ENCODE measurements at regions not wholly inside any gene's neighbourhood (a gene's known extent, or its start where the extent isn't known, plus 50 kb on each side); places are given as distances from the start of the nearest gene placed in this dataset.

DNA sequence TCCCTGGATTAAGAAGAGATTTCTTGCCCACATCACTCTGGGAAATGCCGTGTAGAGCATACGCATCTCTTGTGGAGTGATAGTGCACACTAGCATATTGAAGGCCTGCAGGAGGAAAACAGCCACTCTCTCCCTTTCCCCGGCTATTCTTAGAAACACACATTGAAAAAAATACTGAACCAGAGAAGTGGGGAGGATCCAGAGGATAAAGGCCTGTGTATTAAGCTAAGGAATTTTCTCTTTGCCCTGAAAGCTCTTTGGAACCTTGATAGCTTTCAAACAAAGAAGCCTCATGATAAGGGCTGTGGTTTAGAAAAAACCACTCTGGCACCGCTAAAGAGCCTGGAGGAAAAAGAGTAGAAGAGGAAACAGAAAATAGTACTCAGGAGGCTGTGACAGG is 386.1 kb upstream of the NBEA start:
- Histone ChIP-seq H3K27me3 (ENCODE audit: insufficient read depth, low read depth) (no peaks in the 10 kb centered on the region), H4K20me1 (ENCODE audit: insufficient read depth) (no peaks in the 10 kb centered on the region), H3K9me3 (ENCODE audit: insufficient read depth, low read depth) (no peaks in the 10 kb centered on the region), H3K27ac (no peak overlapping the region), H3F3A (ENCODE audit: insufficient read depth, low read depth) (no peaks in the 10 kb centered on the region), H3K9me2 (ENCODE audit: insufficient read depth) (no peaks in the 10 kb centered on the region), H2AFZ (no peak overlapping the region), H3K4me1 (replicated peaks; ENCODE audit: insufficient read depth) (no peaks in the 10 kb centered on the region), H3K4me2 (no peak overlapping the region), H3K4me3 (no peak overlapping the region), H3K79me2 (ENCODE audit: low read depth) (no peaks in the 10 kb centered on the region), H3K36me3 (ENCODE audit: low read depth) (no peaks in the 10 kb centered on the region)
- POLR2A ChIA-PET (ENCODE audit: unreplicated experiment) = no interaction called here
- CTCF ChIA-PET = interaction anchor here (0.6 kb wide), 1 partner anchor 93 kb away, joined by 4 read pairs; no protein-coding TSS in a partner anchor
- TF ChIP-seq, protein P1, sequence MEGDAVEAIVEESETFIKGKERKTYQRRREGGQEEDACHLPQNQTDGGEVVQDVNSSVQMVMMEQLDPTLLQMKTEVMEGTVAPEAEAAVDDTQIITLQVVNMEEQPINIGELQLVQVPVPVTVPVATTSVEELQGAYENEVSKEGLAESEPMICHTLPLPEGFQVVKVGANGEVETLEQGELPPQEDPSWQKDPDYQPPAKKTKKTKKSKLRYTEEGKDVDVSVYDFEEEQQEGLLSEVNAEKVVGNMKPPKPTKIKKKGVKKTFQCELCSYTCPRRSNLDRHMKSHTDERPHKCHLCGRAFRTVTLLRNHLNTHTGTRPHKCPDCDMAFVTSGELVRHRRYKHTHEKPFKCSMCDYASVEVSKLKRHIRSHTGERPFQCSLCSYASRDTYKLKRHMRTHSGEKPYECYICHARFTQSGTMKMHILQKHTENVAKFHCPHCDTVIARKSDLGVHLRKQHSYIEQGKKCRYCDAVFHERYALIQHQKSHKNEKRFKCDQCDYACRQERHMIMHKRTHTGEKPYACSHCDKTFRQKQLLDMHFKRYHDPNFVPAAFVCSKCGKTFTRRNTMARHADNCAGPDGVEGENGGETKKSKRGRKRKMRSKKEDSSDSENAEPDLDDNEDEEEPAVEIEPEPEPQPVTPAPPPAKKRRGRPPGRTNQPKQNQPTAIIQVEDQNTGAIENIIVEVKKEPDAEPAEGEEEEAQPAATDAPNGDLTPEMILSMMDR (conservative IDR thresholded peaks at IDR 0.05) = no peak
- no peak for TF ChIP-seq EZH2 (IDR thresholded peaks at IDR 0.05; ENCODE audit: low read depth)
- DNase-seq = no peak
- intact Hi-C loops (cut with micrococcal nuclease; ENCODE audit: unreplicated experiment) = no loop called here
- BruUV-seq (replicated peaks) = no TSS peak

DNA sequence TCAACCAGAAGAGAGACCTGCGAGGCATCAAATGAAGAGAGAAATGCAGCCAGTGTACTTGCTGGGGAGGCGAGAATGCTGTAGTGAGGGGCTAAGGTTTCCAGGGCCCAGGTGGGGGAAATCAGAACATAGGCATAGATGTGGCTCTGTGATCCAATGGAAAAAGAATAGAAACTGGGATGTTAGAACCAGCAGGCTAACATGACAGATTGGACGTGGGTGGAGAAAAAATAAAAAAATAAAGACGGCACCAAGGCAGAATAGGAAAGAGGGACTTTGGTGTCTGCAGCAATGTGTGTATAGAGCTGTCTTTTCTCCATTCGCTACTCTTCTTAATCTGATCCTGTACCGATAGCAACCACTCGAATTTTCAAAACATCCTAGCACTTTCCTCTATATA is 381.0 kb upstream of the NBEA start:
- H4K20me1 ChIP-seq (ENCODE audit: insufficient read depth) = no peaks in the 10 kb centered on the region
- no peaks in the 10 kb centered on the region for H3K9me3 ChIP-seq (ENCODE audit: insufficient read depth, low read depth)
- H3K9me2 ChIP-seq (ENCODE audit: insufficient read depth) = no peaks in the 10 kb centered on the region
- H3K4me3 ChIP-seq = no peak overlapping the region
- no TSS peak for BruUV-seq (replicated peaks)
- CTCF ChIA-PET = no interaction called here
- no peaks in the 10 kb centered on the region for H3K4me1 ChIP-seq (replicated peaks; ENCODE audit: insufficient read depth)
- no peaks in the 10 kb centered on the region for H3K27me3 ChIP-seq (ENCODE audit: insufficient read depth, low read depth)
- no peaks in the 10 kb centered on the region for H3K79me2 ChIP-seq (ENCODE audit: low read depth)
- TF ChIP-seq, protein P1 (conservative IDR thresholded peaks at IDR 0.05) = no peak
- TF ChIP-seq EZH2 (IDR thresholded peaks at IDR 0.05; ENCODE audit: low read depth) = no peak
- intact Hi-C loops (cut with micrococcal nuclease; ENCODE audit: unreplicated experiment) = no loop called here
- H3K4me2 ChIP-seq = no peak overlapping the region
- DNase-seq = no peak
- H2AFZ ChIP-seq = no peak overlapping the region
- no peak overlapping the region for H3K27ac ChIP-seq
- no peaks in the 10 kb centered on the region for H3F3A ChIP-seq (ENCODE audit: insufficient read depth, low read depth)
- POLR2A ChIA-PET (ENCODE audit: unreplicated experiment) = no interaction called here
- no peaks in the 10 kb centered on the region for H3K36me3 ChIP-seq (ENCODE audit: low read depth)

DNA sequence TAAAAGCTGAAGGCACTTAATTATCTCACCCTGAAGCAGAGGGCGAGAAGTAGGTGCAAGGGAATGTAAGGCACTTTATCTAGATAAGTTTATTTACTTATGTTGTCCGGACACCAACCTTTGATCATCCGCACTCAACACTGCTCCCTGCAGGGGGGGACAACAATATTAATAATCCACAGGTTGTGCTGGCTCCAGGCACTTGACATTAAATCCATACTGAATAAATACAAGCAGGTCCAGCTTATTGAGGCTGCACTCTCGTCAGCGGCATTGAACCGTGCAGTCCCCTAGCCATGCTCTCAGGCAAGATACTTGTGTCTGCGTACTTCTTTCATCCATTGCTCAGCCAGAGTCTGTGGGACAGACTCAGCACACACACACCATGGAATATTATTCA is 374.5 kb upstream of the NBEA start:
- H3K9me3 ChIP-seq (ENCODE audit: insufficient read depth, low read depth) = no peaks in the 10 kb centered on the region

More for the DNA sequence above, 374.5 kb upstream of the NBEA start:
- no peaks in the 10 kb centered on the region for H3K4me1 ChIP-seq (replicated peaks; ENCODE audit: insufficient read depth)
- no peak overlapping the region for H3K4me3 ChIP-seq
- H3K79me2 ChIP-seq (ENCODE audit: low read depth) = no peaks in the 10 kb centered on the region
- ChIA-PET POLR2A (ENCODE audit: unreplicated experiment) (no interaction called here), CTCF (no interaction called here)
- H3F3A ChIP-seq (ENCODE audit: insufficient read depth, low read depth) = no peaks in the 10 kb centered on the region
- H2AFZ ChIP-seq = no peak overlapping the region
- H3K4me2 ChIP-seq = no peak overlapping the region
- DNase-seq = no peak
- H3K27me3 ChIP-seq (ENCODE audit: insufficient read depth, low read depth) = no peaks in the 10 kb centered on the region
- H3K9me2 ChIP-seq (ENCODE audit: insufficient read depth) = no peaks in the 10 kb centered on the region
- H3K36me3 ChIP-seq (ENCODE audit: low read depth) = no peaks in the 10 kb centered on the region
- intact Hi-C loops (cut with micrococcal nuclease; ENCODE audit: unreplicated experiment) = no loop called here
- H3K27ac ChIP-seq = no peak overlapping the region
- TF ChIP-seq, protein P1 (conservative IDR thresholded peaks at IDR 0.05) = no peak
- no peak for TF ChIP-seq EZH2 (IDR thresholded peaks at IDR 0.05; ENCODE audit: low read depth)
- BruUV-seq (replicated peaks) = no TSS peak
- H4K20me1 ChIP-seq (ENCODE audit: insufficient read depth) = no peaks in the 10 kb centered on the region
